IPS-15b (cell line): ENCODE measurements at regions not wholly inside any gene's neighbourhood (a gene's known extent, or its start where the extent isn't known, plus 50 kb on each side); places are given as distances from the start of the nearest gene placed in this dataset.
"Not testable (repeated sequence)": the region's sequence is repeated elsewhere in the genome, so short reads cannot be mapped to it uniquely, and the experiment has no call there.

Source experiments
- H3K27me3 ChIP-seq: one replicate; pipeline ENCODE4 v1.6.1; 2013; ENCODE audit warnings: low read length; ENCODE audit not compliant: control insufficient read depth, insufficient read depth
- H3K36me3 ChIP-seq: one replicate; pipeline ENCODE4 v1.6.1; 2013; ENCODE audit warnings: low read length; ENCODE audit not compliant: control insufficient read depth, insufficient read depth
- H3K4me1 ChIP-seq: one replicate; pipeline ENCODE4 v1.6.1; 2013; ENCODE audit warnings: mild to moderate bottlenecking, low read length; ENCODE audit not compliant: control insufficient read depth, insufficient read depth
- H3K4me3 ChIP-seq: one replicate; pipeline ENCODE4 v1.5.1; 2013; ENCODE audit warnings: low read depth, low read length
- H3K9ac ChIP-seq: one replicate; pipeline ENCODE4 v1.6.1; 2013; ENCODE audit warnings: low read depth, mild to moderate bottlenecking, low read length
- H3K9me3 ChIP-seq: one replicate; pipeline ENCODE4 v1.6.1; 2013; ENCODE audit warnings: mild to moderate bottlenecking, low read length; ENCODE audit not compliant: control insufficient read depth, insufficient read depth

DNA sequence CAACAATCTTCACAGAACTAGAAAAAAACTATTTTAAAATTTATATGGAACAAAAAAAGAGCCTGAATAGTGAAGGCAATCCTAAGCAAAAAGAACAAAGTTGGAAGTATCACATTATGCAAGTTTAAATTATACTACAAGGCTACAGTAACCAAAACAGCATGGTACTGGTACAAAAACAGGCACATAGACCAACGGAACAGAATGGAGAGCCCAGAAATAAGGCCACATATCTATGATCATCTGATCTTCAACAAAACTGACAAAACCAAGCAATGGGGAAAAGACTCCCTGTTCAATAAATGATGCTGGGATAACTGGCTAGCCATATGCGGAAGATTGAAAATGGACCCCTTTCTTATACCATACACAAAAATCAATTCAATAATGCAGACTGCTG, 74.4 kb upstream of the RTN4 start:
- H3K9ac ChIP-seq, H3K36me3 ChIP-seq, H3K4me3 ChIP-seq, H3K4me1 ChIP-seq, H3K9me3 ChIP-seq, H3K27me3 ChIP-seq: not testable (repeated sequence)

DNA sequence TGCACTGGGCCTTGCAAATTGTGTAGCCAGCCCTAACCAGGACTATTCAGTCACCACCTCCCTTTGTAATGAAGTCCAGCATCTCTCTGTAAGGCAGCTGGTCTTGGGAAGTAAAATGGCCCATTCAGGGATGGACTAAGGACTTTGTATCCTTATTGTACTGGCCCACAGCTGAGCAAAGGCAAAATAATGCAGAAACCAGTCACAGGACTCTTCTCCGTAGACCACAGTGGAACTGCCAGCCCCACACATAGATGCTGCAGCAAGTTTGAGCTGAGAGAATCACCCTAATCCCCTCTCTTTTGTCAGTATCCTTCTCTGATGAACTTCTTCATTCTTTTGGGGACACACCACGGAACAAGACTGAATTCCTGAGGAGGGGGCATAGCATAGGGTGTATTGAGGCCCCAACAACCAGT, 73.6 kb upstream of the RTN4 start:
- Histone ChIP-seq H3K4me3 (no peak overlapping the region), H3K27me3 (no peaks in the 10 kb centered on the region), H3K9me3 (no peaks in the 10 kb centered on the region), H3K36me3 (no peaks in the 10 kb centered on the region), H3K4me1 (peaks cover 6% of the 10 kb centered on the region), H3K9ac (no peak overlapping the region)

GRCh38 chr2:55120634-55121359, 70.5 kb upstream of the RTN4 start:
- no peaks in the 10 kb centered on the region for H3K36me3 ChIP-seq
- no peak overlapping the region for H3K4me3 ChIP-seq
- H3K9me3 ChIP-seq = no peaks in the 10 kb centered on the region
- peaks cover 11% of the 10 kb centered on the region for H3K4me1 ChIP-seq
- H3K27me3 ChIP-seq = no peaks in the 10 kb centered on the region
- no peak overlapping the region for H3K9ac ChIP-seq

GRCh38 chr2:55119711-55120487, 69.6 kb upstream of the RTN4 start:
- Histone ChIP-seq H3K9ac (no peak overlapping the region), H3K4me3 (no peak overlapping the region), H3K4me1 (peaks cover 11% of the 10 kb centered on the region)

DNA sequence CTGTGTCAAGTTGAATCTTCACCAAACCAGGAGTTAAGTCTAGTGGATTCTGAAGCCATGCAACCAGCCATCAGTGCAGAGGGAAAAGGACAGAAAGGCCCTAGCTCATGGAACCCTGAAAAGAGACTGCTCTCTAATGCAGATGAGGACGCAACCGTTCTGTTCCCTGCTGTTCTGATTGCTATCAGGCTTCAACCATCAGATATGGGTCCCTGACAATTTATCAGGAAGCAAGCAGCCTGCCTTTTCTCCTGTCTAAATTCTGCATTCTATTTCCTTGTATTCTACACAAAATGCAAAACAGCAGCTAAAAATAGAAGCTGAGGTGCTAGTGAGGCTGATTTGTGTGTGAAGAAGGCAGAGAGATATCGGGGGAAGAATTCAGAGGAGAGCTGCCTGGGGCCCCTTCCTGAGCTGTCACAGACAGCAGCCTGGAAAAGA, 68.4 kb upstream of the RTN4 start:
- H3K4me1 ChIP-seq = peaks cover 11% of the 10 kb centered on the region
- no peaks in the 10 kb centered on the region for H3K36me3 ChIP-seq
- H3K9ac ChIP-seq = no peak overlapping the region
- H3K4me3 ChIP-seq = no peak overlapping the region
- no peaks in the 10 kb centered on the region for H3K27me3 ChIP-seq
- no peaks in the 10 kb centered on the region for H3K9me3 ChIP-seq

More at GRCh38 chr2:55119711-55120487, 69.6 kb upstream of the RTN4 start:
- no peaks in the 10 kb centered on the region for H3K36me3 ChIP-seq
- no peaks in the 10 kb centered on the region for H3K27me3 ChIP-seq
- no peaks in the 10 kb centered on the region for H3K9me3 ChIP-seq

DNA sequence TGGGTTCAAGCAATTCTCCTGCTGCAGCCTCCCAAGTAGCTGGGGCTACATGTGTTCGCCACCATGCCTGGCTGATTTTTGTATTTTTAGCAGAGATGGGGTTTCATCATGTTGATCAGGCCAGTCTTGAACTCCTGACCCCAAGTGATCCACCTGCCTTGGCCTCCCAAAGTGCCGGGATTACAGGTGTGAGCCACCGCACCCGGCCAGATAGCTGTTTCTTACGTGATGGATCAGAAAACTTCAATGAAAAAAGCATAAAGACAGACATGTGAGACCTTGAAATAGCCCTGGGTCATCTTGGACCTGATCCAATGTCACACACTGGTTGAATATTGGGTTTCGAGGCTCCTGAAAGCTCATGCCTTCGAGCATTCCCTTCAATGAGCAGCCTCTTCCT, 66.7 kb upstream of the RTN4 start:
- Histone ChIP-seq H3K4me1 (peaks cover 12% of the 10 kb centered on the region), H3K9ac (no peak overlapping the region), H3K27me3 (no peaks in the 10 kb centered on the region), H3K36me3 (no peaks in the 10 kb centered on the region), H3K4me3 (no peak overlapping the region), H3K9me3 (no peaks in the 10 kb centered on the region)

DNA sequence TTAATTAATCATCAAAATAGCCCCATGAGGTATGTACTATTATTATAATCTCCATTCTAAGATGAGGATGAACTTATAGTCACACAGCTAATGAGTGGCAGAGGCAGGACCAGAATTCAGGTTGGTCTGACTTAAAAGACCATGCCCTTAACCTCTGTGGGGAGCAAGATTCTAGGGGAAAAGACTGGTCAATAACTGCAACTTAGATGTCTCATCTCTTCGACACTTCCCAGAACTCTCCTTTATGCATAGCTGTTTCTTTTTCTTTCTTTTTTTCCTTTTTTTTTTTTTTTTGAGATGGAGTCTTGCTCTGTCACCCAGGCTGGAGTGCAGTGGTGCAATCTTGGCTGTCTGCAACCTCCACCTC, 66.3 kb upstream of the RTN4 start:
- Histone ChIP-seq H3K36me3 (no peaks in the 10 kb centered on the region), H3K4me1 (peaks cover 16% of the 10 kb centered on the region), H3K9ac (no peak overlapping the region), H3K27me3 (no peaks in the 10 kb centered on the region), H3K9me3 (no peaks in the 10 kb centered on the region), H3K4me3 (no peak overlapping the region)

DNA sequence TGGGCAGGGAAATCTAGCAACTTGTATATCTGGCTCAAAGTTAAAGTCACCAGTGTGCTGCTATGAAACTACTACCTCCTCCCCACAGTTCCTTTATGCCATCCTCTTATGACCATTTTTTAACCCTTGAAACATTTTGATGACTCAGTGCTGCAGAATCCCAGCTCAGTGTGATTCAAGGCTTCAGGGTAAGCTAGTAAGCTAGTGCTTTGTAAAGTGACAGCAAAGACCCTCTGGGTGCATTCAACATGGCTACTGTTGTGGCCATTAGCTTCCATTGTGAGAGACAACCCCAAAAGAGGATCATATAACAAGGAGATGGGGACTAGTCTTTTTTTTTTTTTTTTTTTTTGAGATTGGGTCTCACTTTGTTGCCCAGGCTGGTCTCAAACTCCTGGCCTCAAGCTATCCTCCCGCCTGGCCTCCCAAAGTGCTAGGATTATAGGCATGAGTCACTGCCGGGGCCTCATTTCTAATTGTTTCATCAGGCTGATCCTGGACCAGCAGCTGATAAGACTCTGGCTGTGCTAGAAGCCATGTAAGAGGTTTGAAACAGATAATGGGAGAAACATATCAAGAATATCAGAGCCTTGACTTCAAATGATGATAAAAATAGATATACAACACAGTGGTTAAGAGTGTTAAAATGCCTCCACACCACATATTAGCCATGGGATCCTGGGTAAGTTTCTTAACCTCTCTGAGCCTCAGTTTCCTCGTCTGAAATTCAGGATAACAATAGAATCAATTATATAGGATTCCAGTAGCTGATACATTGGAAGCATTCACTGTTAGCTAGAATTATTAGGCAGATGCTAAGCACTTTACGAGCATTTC, 65.7 kb upstream of the RTN4 start:
- Histone ChIP-seq H3K27me3 (no peaks in the 10 kb centered on the region), H3K9me3 (no peaks in the 10 kb centered on the region), H3K9ac (no peak overlapping the region), H3K4me1 (peaks cover 19% of the 10 kb centered on the region), H3K36me3 (no peaks in the 10 kb centered on the region), H3K4me3 (no peak overlapping the region)

GRCh38 chr2:55114597-55114996, 64.3 kb upstream of the RTN4 start:
- Histone ChIP-seq H3K27me3 (no peaks in the 10 kb centered on the region), H3K4me1 (peaks cover 19% of the 10 kb centered on the region), H3K9ac (no peak overlapping the region), H3K9me3 (no peaks in the 10 kb centered on the region), H3K4me3 (no peak overlapping the region), H3K36me3 (no peaks in the 10 kb centered on the region)

DNA sequence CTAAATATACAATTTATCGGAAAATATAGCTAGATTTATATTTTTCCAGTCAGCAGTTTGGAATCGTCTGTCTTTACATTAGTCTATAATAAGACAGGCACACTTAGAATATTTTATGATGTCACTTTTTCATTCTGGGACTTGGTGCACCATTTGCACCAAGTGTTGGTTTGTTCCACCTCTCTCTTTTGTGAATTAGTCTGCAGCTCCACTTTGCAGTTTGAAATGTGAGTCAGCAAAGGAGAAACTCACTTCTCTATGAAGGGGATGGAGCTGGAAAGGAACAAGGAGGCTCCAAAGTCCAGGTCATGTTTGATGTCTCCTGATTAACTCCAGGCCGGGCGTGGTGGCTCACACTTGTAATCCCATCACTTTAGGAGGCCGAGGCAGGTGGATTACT, 63.8 kb upstream of the RTN4 start:
- H3K36me3 ChIP-seq = no peaks in the 10 kb centered on the region
- no peaks in the 10 kb centered on the region for H3K9me3 ChIP-seq
- H3K4me3 ChIP-seq = no peak overlapping the region
- peaks cover 15% of the 10 kb centered on the region for H3K4me1 ChIP-seq
- no peak overlapping the region for H3K9ac ChIP-seq
- H3K27me3 ChIP-seq = no peaks in the 10 kb centered on the region

DNA sequence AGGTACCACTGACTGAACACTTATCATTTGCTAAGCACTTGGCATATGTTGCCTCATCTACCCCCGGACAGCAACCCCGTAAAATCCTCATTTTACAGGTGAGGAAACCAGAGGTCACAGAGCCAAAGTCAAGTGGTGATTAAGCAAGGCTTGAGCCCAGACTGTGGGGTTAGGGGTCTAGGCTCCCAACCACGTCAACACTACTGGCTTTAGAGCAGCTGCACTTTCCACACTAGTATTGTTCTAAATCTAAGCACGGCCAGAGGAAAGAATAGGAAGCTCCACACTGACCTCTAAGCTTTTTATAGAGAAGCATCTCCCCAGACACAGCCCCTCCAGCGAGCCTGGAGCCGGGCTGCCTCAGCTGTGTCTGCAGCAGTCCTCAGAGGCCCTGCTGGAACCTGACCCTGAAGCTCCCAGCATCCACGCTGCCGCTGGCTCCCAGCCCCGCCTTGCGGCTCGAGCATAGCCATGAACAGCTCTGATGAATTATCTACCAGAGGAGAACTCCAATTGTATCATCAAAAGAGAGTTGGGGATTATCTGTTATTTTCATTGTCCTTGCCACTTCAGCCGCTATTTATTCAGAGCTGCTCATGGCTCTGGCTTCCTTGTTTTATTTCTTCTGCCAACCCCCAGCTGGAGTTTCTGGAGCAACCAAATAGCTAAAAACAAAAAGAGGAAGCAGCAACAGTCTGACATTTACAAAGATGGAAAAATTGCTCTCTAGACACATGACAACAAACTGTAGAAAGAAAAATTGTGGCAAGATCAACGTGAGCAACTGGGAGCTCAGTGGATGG, 62.2 kb upstream of the RTN4 start:
- no peaks in the 10 kb centered on the region for H3K27me3 ChIP-seq
- H3K36me3 ChIP-seq = no peaks in the 10 kb centered on the region
- peaks cover 9% of the 10 kb centered on the region for H3K4me1 ChIP-seq
- peak overlapping the region; percentile 19 for H3K9ac ChIP-seq
- no peak overlapping the region for H3K4me3 ChIP-seq
- no peaks in the 10 kb centered on the region for H3K9me3 ChIP-seq
